IMR-90 (cell line): ENCODE measurements at regions not wholly inside any gene's neighbourhood (a gene's known extent, or its start where the extent isn't known, plus 50 kb on each side); places are given as distances from the start of the nearest gene placed in this dataset.

Experiments
- ATAC-seq: fragments of 200-7000 bp; cut with Tn5 transposase; 2 replicates; pipeline ENCODE4 v1.9.1; 2020; ENCODE audit warnings: low read depth, mild to moderate bottlenecking, moderate library complexity
- BruUV-seq: library from RNA; stranded (reverse); fragments of 400-500 nt; replicated peaks from 2 replicates; lab custom pipeline; 2021; lab: Mats Ljungman, UMichigan
- CTCF ChIA-PET: fragments of 300-600 bp; formaldehyde crosslinking; extraction: SDS; loops from one replicate; lab custom pipeline; 2021; ENCODE audit warnings: antibody characterized with exemption; lab: Yijun Ruan, JAX
- POLR2A ChIA-PET: fragments of 300-600 bp; sonication (Branson Sonifier 250); formaldehyde crosslinking; loops from one replicate; lab custom pipeline; 2022; ENCODE audit warnings: antibody characterized with exemption; ENCODE audit not compliant: unreplicated experiment; lab: Charles Lee
- DNase-seq: peaks from one replicate; pipeline ENCODE4 v3.0.0; 2013
- H2AFZ ChIP-seq: replicated peaks from 2 replicates; pipeline ENCODE3; 2013; ENCODE audit warnings: low read length, mild to moderate bottlenecking; ENCODE audit not compliant: poor library complexity
- H2AK5ac ChIP-seq: 2 replicates; pipeline ENCODE4 v1.6.1; 2013; ENCODE audit warnings: low read depth, low read length, inconsistent platforms
- H2AK9ac ChIP-seq: replicated peaks from 2 replicates; pipeline ENCODE3; 2013; ENCODE audit warnings: mild to moderate bottlenecking, low read depth, low read length, moderate library complexity; ENCODE audit not compliant: poor library complexity
- H2BK120ac ChIP-seq: 2 replicates; pipeline ENCODE4 v1.6.1; 2013; ENCODE audit warnings: low read depth, low read length, inconsistent platforms
- H2BK15ac ChIP-seq: 3 replicates; pipeline ENCODE4 v1.6.1; 2013; ENCODE audit warnings: low read depth, low read length, inconsistent platforms
- H2BK20ac ChIP-seq: 2 replicates; pipeline ENCODE4 v1.6.1; 2013; ENCODE audit warnings: low read depth, mild to moderate bottlenecking, inconsistent platforms, low read length, moderate library complexity
- H2BK5ac ChIP-seq: 2 replicates; pipeline ENCODE4 v1.6.1; 2013; ENCODE audit warnings: mild to moderate bottlenecking, low read depth, low read length, inconsistent platforms; ENCODE audit not compliant: poor library complexity, severe bottlenecking
- H3K14ac ChIP-seq: replicated peaks from 2 replicates; pipeline ENCODE4 v1.6.1; 2013; ENCODE audit warnings: low read depth, low read length, inconsistent platforms
- H3K18ac ChIP-seq: 2 replicates; pipeline ENCODE4 v1.6.1; 2013; ENCODE audit warnings: low read depth, low read length, control low read depth
- H3K23ac ChIP-seq: 2 replicates; pipeline ENCODE4 v1.6.1; 2013; ENCODE audit warnings: low read depth, low read length, inconsistent platforms
- H3K27ac ChIP-seq: 2 replicates; pipeline ENCODE4 v1.5.1; 2013; ENCODE audit warnings: mild to moderate bottlenecking, control low read depth, low read length; ENCODE audit not compliant: insufficient read depth
- H3K27me3 ChIP-seq: 2 replicates; pipeline ENCODE4 v1.6.1; 2013; ENCODE audit warnings: low read length; ENCODE audit not compliant: control insufficient read depth, insufficient read depth
- H3K36me3 ChIP-seq: 2 replicates; pipeline ENCODE4 v1.6.1; 2013; ENCODE audit warnings: low read length, mixed read lengths; ENCODE audit not compliant: control insufficient read depth, insufficient read depth
- H3K4ac ChIP-seq: 2 replicates; pipeline ENCODE4 v1.6.1; 2013; ENCODE audit warnings: low read depth, low read length, inconsistent platforms
- H3K4me1 ChIP-seq: 2 replicates; pipeline ENCODE4 v1.6.1; 2013; ENCODE audit warnings: low read length, mixed read lengths; ENCODE audit not compliant: control insufficient read depth, insufficient read depth
- H3K4me2 ChIP-seq: 2 replicates; pipeline ENCODE4 v1.6.1; 2013; ENCODE audit warnings: low read depth, mild to moderate bottlenecking, control low read depth, low read length, moderate library complexity
- H3K4me3 ChIP-seq: 2 replicates; pipeline ENCODE4 v1.5.1; 2013; ENCODE audit warnings: low read depth, mild to moderate bottlenecking, control low read depth, low read length, moderate library complexity; ENCODE audit not compliant: insufficient read depth
- H3K56ac ChIP-seq: 2 replicates; pipeline ENCODE4 v1.6.1; 2013; ENCODE audit warnings: low read length, inconsistent platforms; ENCODE audit not compliant: insufficient read depth; ENCODE audit errors: extremely low read depth
- H3K79me1 ChIP-seq, 2 experiments: 2 replicates each; pipeline ENCODE4 v1.6.1; 2013; ENCODE audit warnings: low read length in 2 of 2, inconsistent platforms in 1 of 2, low read depth in 1 of 2
- H3K9ac ChIP-seq: 2 replicates; pipeline ENCODE4 v1.6.1; 2013; ENCODE audit warnings: low read depth, low read length, control low read depth
- H3K9me1 ChIP-seq: 2 replicates; pipeline ENCODE4 v1.6.1; 2013; ENCODE audit warnings: low read length, inconsistent platforms; ENCODE audit not compliant: insufficient read depth
- H3K9me3 ChIP-seq: 2 replicates; pipeline ENCODE4 v1.6.1; 2013; ENCODE audit warnings: low read length; ENCODE audit not compliant: control insufficient read depth, insufficient read depth
- H4K20me1 ChIP-seq: 2 replicates; pipeline ENCODE4 v1.6.1; 2013; ENCODE audit warnings: low read length, inconsistent platforms; ENCODE audit not compliant: insufficient read depth
- H4K5ac ChIP-seq: 2 replicates; pipeline ENCODE4 v1.6.1; 2013; ENCODE audit warnings: mild to moderate bottlenecking, low read depth, low read length, control low read depth
- H4K8ac ChIP-seq, 2 experiments: 2 replicates each; pipeline ENCODE4 v1.6.1; 2013; ENCODE audit warnings: low read depth in 2 of 2, low read length in 2 of 2, control low read depth in 1 of 2, inconsistent platforms in 1 of 2
- H4K91ac ChIP-seq: 2 replicates; pipeline ENCODE4 v1.6.1; 2013; ENCODE audit warnings: low read depth, low read length, inconsistent platforms; ENCODE audit not compliant: insufficient read depth
- BHLHE40 ChIP-seq: fragments of 150-350 bp; IDR thresholded peaks from 2 replicates; pipeline ENCODE4 v1.6.1; 2016; ENCODE audit warnings: mild to moderate bottlenecking, low read depth, low read length
- CEBPB ChIP-seq: IDR thresholded peaks from 2 replicates; pipeline ENCODE4 v1.6.1; 2012; ENCODE audit warnings: low read depth, low read length, improper control_type of control experiment
- CHD1 ChIP-seq: IDR thresholded peaks from 2 replicates; pipeline ENCODE4 v1.6.1; 2012; ENCODE audit warnings: low read depth, low read length, improper control_type of control experiment
- CTCF ChIP-seq: conservative IDR thresholded peaks from 2 replicates; pipeline ENCODE4 v1.5.1; 2012; ENCODE audit warnings: mild to moderate bottlenecking, low read depth, low read length, improper control_type of control experiment
- ELK1 ChIP-seq: fragments of 150-350 bp; IDR thresholded peaks from 2 replicates; pipeline ENCODE4 v1.6.1; 2016; ENCODE audit warnings: low read depth, mild to moderate bottlenecking, low read length, moderate library complexity, borderline replicate concordance
- FOS ChIP-seq: fragments of 150-350 bp; IDR thresholded peaks from 2 replicates; pipeline ENCODE4 v1.6.1; 2016; ENCODE audit warnings: low read depth, low read length
- MAFK ChIP-seq: IDR thresholded peaks from 2 replicates; pipeline ENCODE4 v1.6.1; 2012; ENCODE audit warnings: low read depth, low read length, improper control_type of control experiment
- MAZ ChIP-seq: IDR thresholded peaks from 2 replicates; pipeline ENCODE4 v1.6.1; 2012; ENCODE audit warnings: low read depth, mild to moderate bottlenecking, low read length, improper control_type of control experiment, moderate library complexity, borderline replicate concordance
- MXI1 ChIP-seq: IDR thresholded peaks from 2 replicates; pipeline ENCODE4 v1.6.1; 2012; ENCODE audit warnings: low read depth, mild to moderate bottlenecking, low read length, moderate library complexity, borderline replicate concordance
- NFE2L2 ChIP-seq: fragments of 150-350 bp; IDR thresholded peaks from 2 replicates; pipeline ENCODE4 v1.6.1; 2016; ENCODE audit warnings: low read depth, mild to moderate bottlenecking, low read length
- POLR2A ChIP-seq: IDR thresholded peaks from 2 replicates; pipeline ENCODE4 v1.6.1; 2012; ENCODE audit warnings: mild to moderate bottlenecking, low read depth, low read length
- RAD21 ChIP-seq: IDR thresholded peaks from 2 replicates; pipeline ENCODE4 v1.6.1; 2012; ENCODE audit warnings: low read length, improper control_type of control experiment
- RCOR1 ChIP-seq: IDR thresholded peaks from 2 replicates; pipeline ENCODE4 v1.6.1; 2012; ENCODE audit warnings: mild to moderate bottlenecking, low read length, improper control_type of control experiment; ENCODE audit not compliant: insufficient replicate concordance
- RFX5 ChIP-seq: IDR thresholded peaks from 2 replicates; pipeline ENCODE4 v1.8.0; 2012; ENCODE audit warnings: low read depth, mild to moderate bottlenecking, low read length, moderate library complexity
- SMC3 ChIP-seq: fragments of 150-350 bp; IDR thresholded peaks from 2 replicates; pipeline ENCODE4 v1.6.1; 2016; ENCODE audit warnings: low read depth, mild to moderate bottlenecking, antibody characterized with exemption, low read length, moderate library complexity
- USF2 ChIP-seq: fragments of 150-350 bp; IDR thresholded peaks from 2 replicates; pipeline ENCODE4 v1.6.1; 2017; ENCODE audit warnings: mild to moderate bottlenecking, antibody characterized with exemption, low read length, low read depth
- WGBS, 2 experiments: methylation state at CpG; one replicate each; pipeline versions ENCODE4 v1.1.5 to v1.1.7; 2013; ENCODE audit warnings: missing lambda C conversion rate in 2 of 2; ENCODE audit not compliant: insufficient read length in 1 of 2; ENCODE audit errors: extremely low coverage in 2 of 2; 5-methylcytosine and 5-hydroxymethylcytosine counted together
- dilution Hi-C: fragments of 300-500 bp; cut with HindIII; formaldehyde crosslinking; loops from one replicate; pipeline ENCODE4 v1.14.3; 2018; ENCODE audit warnings: low sequenced_read_pairs; ENCODE audit not compliant: unreplicated experiment
- in situ Hi-C: fragments of 300-500 bp; cut with MboI; formaldehyde crosslinking; loops from 3 replicates; pipeline ENCODE4 v1.14.3; 2019; ENCODE audit warnings: low sequenced_read_pairs, inconsistent platforms, mixed read lengths
- intact Hi-C: fragments of 100-400 bp; cut with micrococcal nuclease; formaldehyde crosslinking; loops from 2 replicates; pipeline ENCODE4 v1.10.0; 2022

GRCh38 chr11:39975091-39975490 is 1484.4 kb downstream of the LRRC4C start:
- Histone ChIP-seq H3K9ac (no peak overlapping the region), H2AK9ac (no peak overlapping the region), H2BK20ac (no peak overlapping the region), H4K8ac (no peak overlapping the region), H3K27me3 (no peaks in the 10 kb centered on the region), H3K23ac (no peak overlapping the region), H4K91ac (no peak overlapping the region), H2AK5ac (no peak overlapping the region), H2BK5ac (no peak overlapping the region), H2BK15ac (no peak overlapping the region), H2BK120ac (no peak overlapping the region), H3K4me1 (no peaks in the 10 kb centered on the region), H3K27ac (no peak overlapping the region), H2AFZ (no peak overlapping the region), H3K56ac (no peak overlapping the region), H3K9me3 (0 out of 2 replicates have a peak, but pooled peaks cover 2% of the 10 kb centered on the region), H3K4me3 (no peak overlapping the region), H3K9me1 (no peaks in the 10 kb centered on the region), H4K20me1 (no peaks in the 10 kb centered on the region), H3K79me1 (no peaks in the 10 kb centered on the region), H3K4ac (no peak overlapping the region), H3K18ac (no peak overlapping the region), H4K5ac (no peak overlapping the region), H3K14ac (no peak overlapping the region), H3K4me2 (no peak overlapping the region), H3K36me3 (no peaks in the 10 kb centered on the region)
- ChIA-PET CTCF (no interaction called here), POLR2A (no interaction called here)
- intact Hi-C loops (no loop called here), in situ Hi-C loops (no loop called here), dilution Hi-C loops (no loop called here)
- WGBS, 2 experiments: no CpG with 5 or more reads among the region's 1 CpG
- DNase-seq (no peak), ATAC-seq (no peak)
- TF ChIP-seq POLR2A (no peak), ELK1 (no peak), RCOR1 (no peak), USF2 (no peak), RFX5 (no peak), CEBPB (no peak), CHD1 (no peak), CTCF (no peak), MXI1 (no peak), NFE2L2 (no peak), SMC3 (no peak), RAD21 (no peak), MAZ (no peak), BHLHE40 (no peak), MAFK (no peak), FOS (no peak)
- BruUV-seq: no TSS peak
